CD4-positive, alpha-beta T cell (primary cell): ENCODE measurements at regions not wholly inside any gene's neighbourhood (a gene's known extent, or its start where the extent isn't known, plus 50 kb on each side); places are given as distances from the start of the nearest gene placed in this dataset.

Experiments used
- ATAC-seq: fragments of 200-7000 bp; cut with Tn5 transposase; one replicate; pipeline ENCODE4 v1.10.0; 2022; ENCODE audit warnings: mild to moderate bottlenecking; ENCODE audit not compliant: poor library complexity
- CTCF ChIA-PET: fragments of 350-600 bp; sonication (Branson Sonifier 250); formaldehyde crosslinking; loops from one replicate; lab custom pipeline; 2021; ENCODE audit warnings: antibody characterized with exemption, inconsistent platforms; lab: Charles Lee
- POLR2A ChIA-PET: fragments of 350-600 bp; sonication (Branson Sonifier 250); formaldehyde crosslinking; loops from one replicate; lab custom pipeline; 2021; ENCODE audit warnings: antibody characterized with exemption, inconsistent platforms; lab: Charles Lee
- DNase-seq, 14 experiments: peaks; one replicate each; pipeline ENCODE4 v3.0.0-alpha.2; 2013 to 2020; ENCODE audit warnings: mixed read lengths in 2 of 14
- H3K27ac ChIP-seq, 2 donors: one replicate each; pipeline versions ENCODE4 v1.5.1 to v1.7.0; 2013; ENCODE audit warnings: low read length in 2 of 2, low read depth in 1 of 2, mild to moderate bottlenecking in 1 of 2
- H3K27me3 ChIP-seq, 2 experiments: 1 replicate in 1 of 2; 2 replicates in 1 of 2; pipeline versions ENCODE4 v1.6.1 to v1.7.0; 2013; ENCODE audit warnings: low read length in 2 of 2, control low read depth in 1 of 2, mild to moderate bottlenecking in 1 of 2, moderate library complexity in 1 of 2; ENCODE audit not compliant: insufficient read depth in 2 of 2, control insufficient read depth in 1 of 2
- H3K36me3 ChIP-seq: one replicate; pipeline ENCODE4 v1.6.1; 2013; ENCODE audit warnings: low read length, control low read depth; ENCODE audit not compliant: insufficient read depth
- H3K4me1 ChIP-seq: one replicate; pipeline ENCODE4 v1.6.1; 2013; ENCODE audit warnings: low read length, control low read depth; ENCODE audit not compliant: insufficient read depth
- H3K4me3 ChIP-seq: one replicate; pipeline ENCODE4 v1.5.1; 2013; ENCODE audit warnings: mild to moderate bottlenecking, low read length, moderate library complexity
- H3K9me3 ChIP-seq, 2 experiments: 1 replicate in 1 of 2; 2 replicates in 1 of 2; pipeline versions ENCODE4 v1.6.1 to v1.7.0; 2013; ENCODE audit warnings: low read length in 2 of 2, mild to moderate bottlenecking in 2 of 2, control low read depth in 1 of 2, moderate library complexity in 1 of 2; ENCODE audit not compliant: control insufficient read depth in 1 of 2, insufficient read depth in 1 of 2
- H3K27ac Mint-ChIP-seq: one replicate; pipeline ENCODE4 v1.8.0; 2020; ENCODE audit warnings: mixed read lengths
- H3K27me3 Mint-ChIP-seq: one replicate; pipeline ENCODE4 v1.8.0; 2021; ENCODE audit warnings: mixed read lengths
- H3K36me3 Mint-ChIP-seq: one replicate; pipeline ENCODE4 v1.8.0; 2021; ENCODE audit warnings: low read depth, mixed read lengths
- H3K4me1 Mint-ChIP-seq: one replicate; pipeline ENCODE4 v1.8.0; 2021; ENCODE audit warnings: low read depth, mixed read lengths
- H3K4me3 Mint-ChIP-seq: one replicate; pipeline ENCODE4 v1.8.0; 2020; ENCODE audit warnings: mild to moderate bottlenecking, mixed read lengths
- H3K9me3 Mint-ChIP-seq: one replicate; pipeline ENCODE4 v1.8.0; 2020; ENCODE audit warnings: mixed read lengths
- intact Hi-C, 2 experiments: fragments of 100-400 bp; cut with DNase I in 1 of 2; cut with micrococcal nuclease in 1 of 2; formaldehyde crosslinking; loops; one replicate each; pipeline versions ENCODE4 v1.15.1 to v1.9.0; 2023 to 2025; cut with DNase I, micrococcal nuclease
- TF ChIP-seq, protein P1 (sequence below): fragments of 200-600 bp; IDR thresholded peaks from one replicate; pipeline ENCODE4 v1.8.0; 2022; ENCODE audit warnings: antibody characterized with exemption, mild to moderate bottlenecking

DNA sequence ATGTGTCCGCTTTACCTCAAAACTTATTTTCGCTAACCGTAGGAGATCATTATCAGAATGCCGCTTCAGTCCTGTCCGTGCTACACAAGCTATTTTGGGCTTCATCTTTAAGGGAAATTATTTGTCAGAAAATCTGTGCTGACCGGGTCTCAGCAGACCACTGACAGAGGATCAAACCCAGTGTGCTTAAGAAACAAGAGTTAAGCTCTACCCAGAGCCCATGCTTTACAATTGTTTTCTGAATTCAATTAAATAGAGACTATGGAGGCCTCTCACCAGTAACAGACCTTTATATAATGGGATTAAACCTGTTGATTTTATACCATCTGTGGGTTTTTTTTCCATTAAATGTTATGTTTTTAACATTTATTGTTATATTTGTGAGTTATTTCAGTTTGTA is 1956.7 kb upstream of the PIK3C3 start:
- POLR2A ChIA-PET = no interaction called here

DNA sequence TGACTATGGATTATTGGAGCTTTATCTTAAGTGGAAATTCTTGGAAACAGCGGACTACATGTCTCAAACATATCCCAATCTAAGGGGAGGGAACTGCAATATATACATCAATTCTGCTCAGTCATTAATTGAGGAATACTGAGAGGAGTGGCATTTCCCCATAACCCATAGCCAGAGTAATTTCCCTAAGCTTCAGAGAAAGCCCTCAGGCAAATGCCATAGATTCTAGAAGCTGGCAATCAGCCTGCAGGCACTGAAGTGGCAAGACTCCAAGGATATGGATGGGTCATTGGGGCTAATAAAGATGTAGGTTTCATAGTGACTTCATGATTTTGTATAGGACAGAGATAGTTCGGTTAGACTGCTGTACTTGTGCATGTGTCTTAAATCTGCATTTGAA is 1960.5 kb upstream of the PIK3C3 start:
- H3K9me3 ChIP-seq = peaks cover 0 to 8% of the 10 kb centered on the region in 2 experiments
- H3K36me3 ChIP-seq = no peaks in the 10 kb centered on the region
- H3K4me3 ChIP-seq = no peak overlapping the region
- intact Hi-C loops = no loop called here
- ATAC-seq = no peak
- no peak overlapping the region for H3K27ac ChIP-seq
- no peak overlapping the region for H3K27ac Mint-ChIP-seq
- TF ChIP-seq, protein P1, sequence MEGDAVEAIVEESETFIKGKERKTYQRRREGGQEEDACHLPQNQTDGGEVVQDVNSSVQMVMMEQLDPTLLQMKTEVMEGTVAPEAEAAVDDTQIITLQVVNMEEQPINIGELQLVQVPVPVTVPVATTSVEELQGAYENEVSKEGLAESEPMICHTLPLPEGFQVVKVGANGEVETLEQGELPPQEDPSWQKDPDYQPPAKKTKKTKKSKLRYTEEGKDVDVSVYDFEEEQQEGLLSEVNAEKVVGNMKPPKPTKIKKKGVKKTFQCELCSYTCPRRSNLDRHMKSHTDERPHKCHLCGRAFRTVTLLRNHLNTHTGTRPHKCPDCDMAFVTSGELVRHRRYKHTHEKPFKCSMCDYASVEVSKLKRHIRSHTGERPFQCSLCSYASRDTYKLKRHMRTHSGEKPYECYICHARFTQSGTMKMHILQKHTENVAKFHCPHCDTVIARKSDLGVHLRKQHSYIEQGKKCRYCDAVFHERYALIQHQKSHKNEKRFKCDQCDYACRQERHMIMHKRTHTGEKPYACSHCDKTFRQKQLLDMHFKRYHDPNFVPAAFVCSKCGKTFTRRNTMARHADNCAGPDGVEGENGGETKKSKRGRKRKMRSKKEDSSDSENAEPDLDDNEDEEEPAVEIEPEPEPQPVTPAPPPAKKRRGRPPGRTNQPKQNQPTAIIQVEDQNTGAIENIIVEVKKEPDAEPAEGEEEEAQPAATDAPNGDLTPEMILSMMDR = no peak
- no peaks in the 10 kb centered on the region for H3K27me3 ChIP-seq
- H3K4me3 Mint-ChIP-seq = no peak overlapping the region
- peaks cover 5% of the 10 kb centered on the region for H3K9me3 Mint-ChIP-seq
- ChIA-PET POLR2A (no interaction called here), CTCF (no interaction called here)
- no peaks in the 10 kb centered on the region for H3K4me1 Mint-ChIP-seq
- no peaks in the 10 kb centered on the region for H3K27me3 Mint-ChIP-seq
- no peaks in the 10 kb centered on the region for H3K36me3 Mint-ChIP-seq
- H3K4me1 ChIP-seq = no peaks in the 10 kb centered on the region
- no peak for DNase-seq

More for the DNA sequence above, 1956.7 kb upstream of the PIK3C3 start:
- Mint-ChIP-seq H3K27me3 (no peaks in the 10 kb centered on the region), H3K4me3 (no peak overlapping the region), H3K4me1 (no peaks in the 10 kb centered on the region), H3K9me3 (peaks cover 5% of the 10 kb centered on the region), H3K27ac (no peak overlapping the region), H3K36me3 (no peaks in the 10 kb centered on the region)
- intact Hi-C loops = no loop called here
- no peaks in the 10 kb centered on the region for H3K36me3 ChIP-seq
- no peaks in the 10 kb centered on the region for H3K27me3 ChIP-seq
- no peak overlapping the region for H3K27ac ChIP-seq
- no peaks in the 10 kb centered on the region for H3K4me1 ChIP-seq
- TF ChIP-seq, protein P1 = no peak
- H3K4me3 ChIP-seq = no peak overlapping the region
- H3K9me3 ChIP-seq = peaks cover 4 to 11% of the 10 kb centered on the region in 2 experiments
- CTCF ChIA-PET = no interaction called here
- ATAC-seq (no peak), DNase-seq (no peak)

DNA sequence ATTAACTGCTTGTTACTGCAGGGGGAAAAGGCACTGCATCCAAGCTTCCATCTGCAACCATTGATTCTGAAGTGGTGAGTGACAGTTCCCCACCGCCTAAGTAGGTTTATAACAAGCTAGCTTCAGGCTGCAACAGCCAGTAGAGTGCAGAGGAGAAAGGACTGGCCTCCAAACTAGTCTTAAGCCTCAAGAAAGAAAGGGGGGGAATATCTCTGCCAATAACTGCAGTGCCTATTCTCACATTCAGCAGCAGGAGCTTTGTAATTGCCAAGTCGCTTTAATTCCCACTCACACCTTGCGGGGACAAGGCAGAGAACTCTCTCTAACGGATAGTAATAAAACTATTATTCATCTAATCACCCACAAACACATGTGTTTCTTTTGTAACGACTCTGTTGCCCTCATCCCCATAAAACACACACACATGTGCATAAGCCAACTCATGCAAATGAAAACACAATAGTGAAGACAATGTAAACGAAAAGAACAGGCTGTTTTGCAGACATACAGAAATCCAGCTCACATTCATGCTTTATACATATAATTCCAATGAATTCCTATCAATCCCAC is 1963.3 kb upstream of the PIK3C3 start:
- Mint-ChIP-seq H3K27ac (no peak overlapping the region), H3K4me3 (no peak overlapping the region), H3K9me3 (peaks cover 6% of the 10 kb centered on the region), H3K4me1 (no peaks in the 10 kb centered on the region), H3K27me3 (no peaks in the 10 kb centered on the region), H3K36me3 (no peaks in the 10 kb centered on the region)
- TF ChIP-seq, protein P1 = no peak
- Histone ChIP-seq H3K36me3 (no peaks in the 10 kb centered on the region), H3K27me3 (no peaks in the 10 kb centered on the region), H3K27ac (no peak overlapping the region), H3K4me1 (no peaks in the 10 kb centered on the region), H3K9me3 (peaks cover 0 to 5% of the 10 kb centered on the region in 2 experiments), H3K4me3 (no peak overlapping the region)
- POLR2A ChIA-PET = no interaction called here
- intact Hi-C loops = no loop called here
- CTCF ChIA-PET = no interaction called here
- DNase-seq (no peak), ATAC-seq (no peak)
